Stomach smooth muscle (tissue), 2 donors: ENCODE measurements at regions not wholly inside any gene's neighbourhood (a gene's known extent, or its start where the extent isn't known, plus 50 kb on each side); places are given as distances from the start of the nearest gene placed in this dataset.
A peak's percentile ranks its signal among the peaks of the same experiment; 100 is the strongest.

ENCODE experiments used
- H3K27ac ChIP-seq: one replicate; pipeline ENCODE4 v1.7.0; 2013; ENCODE audit warnings: mild to moderate bottlenecking, low read length, inconsistent platforms
- H3K27me3 ChIP-seq, 2 donors: one replicate each; pipeline ENCODE4 v1.7.0; 2013; ENCODE audit warnings: low read length in 2 of 2; ENCODE audit not compliant: insufficient read depth in 2 of 2, control insufficient read depth in 1 of 2
- H3K36me3 ChIP-seq, 2 donors: one replicate each; pipeline ENCODE4 v1.7.0; 2013; ENCODE audit warnings: low read length in 2 of 2; ENCODE audit not compliant: control insufficient read depth in 2 of 2, insufficient read depth in 2 of 2
- H3K4me1 ChIP-seq: one replicate; pipeline ENCODE4 v1.7.0; 2013; ENCODE audit warnings: low read length; ENCODE audit not compliant: control insufficient read depth, insufficient read depth
- H3K4me3 ChIP-seq, 2 donors: one replicate each; pipeline ENCODE4 v1.7.0; 2013; ENCODE audit warnings: low read length in 2 of 2
- H3K9ac ChIP-seq, 2 donors: one replicate each; pipeline ENCODE4 v1.7.0; 2013; ENCODE audit warnings: low read length in 2 of 2, mild to moderate bottlenecking in 1 of 2
- H3K9me3 ChIP-seq, 2 donors: one replicate each; pipeline ENCODE4 v1.7.0; 2013; ENCODE audit warnings: low read length in 2 of 2; ENCODE audit not compliant: control insufficient read depth in 2 of 2
- donor health status: healthy.
- donor health status: Pancreatic carcinoma.

- Histone ChIP-seq H3K4me1 (peaks cover 2% of the 10 kb centered on the region), H3K9ac (no peak overlapping the region), H3K36me3 (no peaks in the 10 kb centered on the region), H3K27ac (no peak overlapping the region), H3K9me3 (no peaks in the 10 kb centered on the region), H3K4me3 (no peak overlapping the region), H3K27me3 (no peaks in the 10 kb centered on the region)
Observed at GRCh38 chr11:122337241-122337640, 221.2 kb upstream of the BLID start.

GRCh38 chr11:122336706-122337105, 220.7 kb upstream of the BLID start:
- no peaks in the 10 kb centered on the region for H3K27me3 ChIP-seq
- no peak overlapping the region for H3K27ac ChIP-seq
- H3K9ac ChIP-seq: no peak overlapping the region
- no peaks in the 10 kb centered on the region for H3K9me3 ChIP-seq
- H3K4me3 ChIP-seq: no peak overlapping the region
- peaks cover 2% of the 10 kb centered on the region for H3K4me1 ChIP-seq
- H3K36me3 ChIP-seq: no peaks in the 10 kb centered on the region

GRCh38 chr11:122334546-122335339, 218.7 kb upstream of the BLID start:
- Histone ChIP-seq H3K9me3 (no peaks in the 10 kb centered on the region), H3K27me3 (no peaks in the 10 kb centered on the region), H3K4me1 (peaks cover 2% of the 10 kb centered on the region), H3K4me3 (no peak overlapping the region), H3K9ac (no peak overlapping the region), H3K36me3 (no peaks in the 10 kb centered on the region), H3K27ac (no peak overlapping the region)

- Histone ChIP-seq H3K36me3 (no peaks in the 10 kb centered on the region), H3K4me3 (no peak overlapping the region), H3K9me3 (no peaks in the 10 kb centered on the region), H3K27me3 (no peaks in the 10 kb centered on the region), H3K27ac (no peak overlapping the region), H3K4me1 (peaks cover 2% of the 10 kb centered on the region), H3K9ac (no peak overlapping the region)
Observed at GRCh38 chr11:122333467-122333866, 217.5 kb upstream of the BLID start.

- no peak overlapping the region for H3K27ac ChIP-seq
- no peaks in the 10 kb centered on the region for H3K9me3 ChIP-seq
- H3K9ac ChIP-seq: no peak overlapping the region
- H3K27me3 ChIP-seq: no peaks in the 10 kb centered on the region
- no peak overlapping the region for H3K4me3 ChIP-seq
- peaks cover 2% of the 10 kb centered on the region for H3K4me1 ChIP-seq
- no peaks in the 10 kb centered on the region for H3K36me3 ChIP-seq
Observed at GRCh38 chr11:122331079-122331478, 215.1 kb upstream of the BLID start.

GRCh38 chr11:122330279-122330965, 214.4 kb upstream of the BLID start:
- Histone ChIP-seq H3K9me3 (no peaks in the 10 kb centered on the region), H3K27ac (no peak overlapping the region), H3K4me1 (peaks cover 2% of the 10 kb centered on the region), H3K36me3 (no peaks in the 10 kb centered on the region), H3K9ac (no peak overlapping the region), H3K27me3 (no peaks in the 10 kb centered on the region), H3K4me3 (no peak overlapping the region)

GRCh38 chr11:122327528-122327927, 211.5 kb upstream of the BLID start:
- H3K4me1 ChIP-seq: peaks cover 3% of the 10 kb centered on the region
- H3K9ac ChIP-seq: no peak overlapping the region
- H3K27me3 ChIP-seq: peaks cover 0 to 2% of the 10 kb centered on the region in 2 donors
- no peak overlapping the region for H3K27ac ChIP-seq
- no peak overlapping the region for H3K4me3 ChIP-seq
- H3K9me3 ChIP-seq: no peaks in the 10 kb centered on the region
- H3K36me3 ChIP-seq: no peaks in the 10 kb centered on the region

- peaks cover 11% of the 10 kb centered on the region for H3K4me1 ChIP-seq
Observed at GRCh38 chr11:122323754-122324421, 207.9 kb upstream of the BLID start.

GRCh38 chr11:122322329-122322728, 206.3 kb upstream of the BLID start:
- no peaks in the 10 kb centered on the region for H3K36me3 ChIP-seq
- peak overlapping the region in 1 of 2 donors; percentile 29 for H3K4me3 ChIP-seq
- no peak overlapping the region for H3K27ac ChIP-seq
- H3K4me1 ChIP-seq: peaks cover 13% of the 10 kb centered on the region
- peaks cover 0 to 2% of the 10 kb centered on the region in 2 donors for H3K27me3 ChIP-seq
- H3K9ac ChIP-seq: no peak overlapping the region
- H3K9me3 ChIP-seq: no peaks in the 10 kb centered on the region

More at GRCh38 chr11:122323754-122324421, 207.9 kb upstream of the BLID start:
- Histone ChIP-seq H3K36me3 (no peaks in the 10 kb centered on the region), H3K9me3 (no peaks in the 10 kb centered on the region), H3K9ac (no peak overlapping the region), H3K4me3 (no peak overlapping the region), H3K27me3 (peaks cover 0 to 2% of the 10 kb centered on the region in 2 donors), H3K27ac (no peak overlapping the region)

- H3K9ac ChIP-seq: no peak overlapping the region
- no peak overlapping the region for H3K4me3 ChIP-seq
- H3K27me3 ChIP-seq: peaks cover 0 to 2% of the 10 kb centered on the region in 2 donors
- H3K36me3 ChIP-seq: no peaks in the 10 kb centered on the region
- no peaks in the 10 kb centered on the region for H3K9me3 ChIP-seq
- H3K27ac ChIP-seq: no peak overlapping the region
- peaks cover 14% of the 10 kb centered on the region for H3K4me1 ChIP-seq
Observed at GRCh38 chr11:122320671-122321070, 204.7 kb upstream of the BLID start.
